IPS DF 6.9 (cell line): ENCODE measurements at regions not wholly inside any gene's neighbourhood (a gene's known extent, or its start where the extent isn't known, plus 50 kb on each side); places are given as distances from the start of the nearest gene placed in this dataset.
A peak's percentile ranks its signal among the peaks of the same experiment; 100 is the strongest.

Experiments used
- DNase-seq: peaks from one replicate; pipeline ENCODE4 v3.0.0-alpha.2; 2013; ENCODE audit warnings: low read depth, low spot score
- H3K27ac ChIP-seq: one replicate; pipeline ENCODE4 v1.5.1; 2013; ENCODE audit warnings: low read length, control low read depth
- H3K27me3 ChIP-seq: 2 replicates; pipeline ENCODE4 v1.6.1; 2013; ENCODE audit warnings: mild to moderate bottlenecking, low read length; ENCODE audit not compliant: control insufficient read depth, insufficient read depth
- H3K36me3 ChIP-seq: 2 replicates; pipeline ENCODE4 v1.6.1; 2013; ENCODE audit warnings: low read length; ENCODE audit not compliant: control insufficient read depth, insufficient read depth
- H3K4me1 ChIP-seq: 2 replicates; pipeline ENCODE4 v1.6.1; 2013; ENCODE audit warnings: low read length; ENCODE audit not compliant: control insufficient read depth, insufficient read depth
- H3K4me3 ChIP-seq: 2 replicates; pipeline ENCODE4 v1.5.1; 2013; ENCODE audit warnings: mild to moderate bottlenecking, low read length
- H3K9me3 ChIP-seq: 2 replicates; pipeline ENCODE4 v1.6.1; 2013; ENCODE audit warnings: low read length, inconsistent platforms; ENCODE audit not compliant: control insufficient read depth, insufficient read depth
- WGBS: extraction: QIAGEN DNeasy Blood & Tissue Kit; methylation state at CpG from one replicate; pipeline ENCODE4 v1.1.7; 2013; ENCODE audit warnings: mixed read lengths, missing lambda C conversion rate; ENCODE audit not compliant: insufficient read length, insufficient coverage; 5-methylcytosine and 5-hydroxymethylcytosine counted together

- no peaks in the 10 kb centered on the region for H3K27me3 ChIP-seq
- no peak overlapping the region for H3K4me3 ChIP-seq
- H3K4me1 ChIP-seq, result no peaks in the 10 kb centered on the region
- WGBS, result no CpG with 5 or more reads among the region's 1 CpG
- peak; percentile 2 for DNase-seq
- H3K9me3 ChIP-seq, result no peaks in the 10 kb centered on the region
- H3K36me3 ChIP-seq, result no peaks in the 10 kb centered on the region
- no peak overlapping the region for H3K27ac ChIP-seq
Measured at GRCh38 chr4:79042079-79042674, 102.9 kb upstream of the PAQR3 start.

GRCh38 chr4:79034544-79034943 is 95.3 kb upstream of the PAQR3 start:
- no peaks in the 10 kb centered on the region for H3K36me3 ChIP-seq
- H3K27me3 ChIP-seq, result no peaks in the 10 kb centered on the region
- no peaks in the 10 kb centered on the region for H3K9me3 ChIP-seq
- H3K4me1 ChIP-seq, result no peaks in the 10 kb centered on the region
- no peak overlapping the region for H3K4me3 ChIP-seq
- WGBS, result no CpG with 5 or more reads among the region's 2 CpGs
- no peak overlapping the region for H3K27ac ChIP-seq
- DNase-seq, result no peak

- Histone ChIP-seq H3K27ac (no peak overlapping the region), H3K4me1 (no peaks in the 10 kb centered on the region), H3K27me3 (no peaks in the 10 kb centered on the region), H3K4me3 (no peak overlapping the region), H3K36me3 (no peaks in the 10 kb centered on the region), H3K9me3 (no peaks in the 10 kb centered on the region)
- no peak for DNase-seq
- no CpG with 5 or more reads among the region's 1 CpG for WGBS
Measured at GRCh38 chr4:79030973-79031372, 91.7 kb upstream of the PAQR3 start.

GRCh38 chr4:79027656-79028055 is 88.4 kb upstream of the PAQR3 start:
- Histone ChIP-seq H3K27ac (no peak overlapping the region), H3K36me3 (no peaks in the 10 kb centered on the region), H3K4me3 (no peak overlapping the region), H3K27me3 (no peaks in the 10 kb centered on the region), H3K9me3 (no peaks in the 10 kb centered on the region), H3K4me1 (no peaks in the 10 kb centered on the region)
- DNase-seq, result no peak
- WGBS, result no CpG with 5 or more reads among the region's 4 CpGs

GRCh38 chr4:79025170-79025569 is 85.9 kb upstream of the PAQR3 start:
- H3K36me3 ChIP-seq, result no peaks in the 10 kb centered on the region
- no peak overlapping the region for H3K4me3 ChIP-seq
- WGBS, result no CpG with 5 or more reads among the region's 2 CpGs
- no peaks in the 10 kb centered on the region for H3K27me3 ChIP-seq
- DNase-seq, result no peak
- H3K4me1 ChIP-seq, result no peaks in the 10 kb centered on the region
- no peak overlapping the region for H3K27ac ChIP-seq
- no peaks in the 10 kb centered on the region for H3K9me3 ChIP-seq

- H3K27ac ChIP-seq, result no peak overlapping the region
- no peak overlapping the region for H3K4me3 ChIP-seq
- no CpG with 5 or more reads among the region's 8 CpGs for WGBS
- no peaks in the 10 kb centered on the region for H3K9me3 ChIP-seq
- H3K4me1 ChIP-seq, result no peaks in the 10 kb centered on the region
- H3K36me3 ChIP-seq, result no peaks in the 10 kb centered on the region
- H3K27me3 ChIP-seq, result no peaks in the 10 kb centered on the region
- no peak for DNase-seq
Measured at GRCh38 chr4:79023799-79024770, 84.8 kb upstream of the PAQR3 start.

GRCh38 chr4:79022529-79022928 is 83.3 kb upstream of the PAQR3 start:
- H3K4me3 ChIP-seq, result no peak overlapping the region
- no peak for DNase-seq

GRCh38 chr4:79017481-79017880 is 78.2 kb upstream of the PAQR3 start:
- no peak overlapping the region for H3K4me3 ChIP-seq
- H3K9me3 ChIP-seq, result no peaks in the 10 kb centered on the region
- WGBS, result no CpG with 5 or more reads among the region's 1 CpG
- DNase-seq, result no peak
- H3K27me3 ChIP-seq, result no peaks in the 10 kb centered on the region
- no peak overlapping the region for H3K27ac ChIP-seq
- H3K36me3 ChIP-seq, result no peaks in the 10 kb centered on the region
- H3K4me1 ChIP-seq, result no peaks in the 10 kb centered on the region

More at GRCh38 chr4:79022529-79022928, 83.3 kb upstream of the PAQR3 start:
- Histone ChIP-seq H3K9me3 (no peaks in the 10 kb centered on the region), H3K27ac (no peak overlapping the region), H3K4me1 (no peaks in the 10 kb centered on the region), H3K36me3 (no peaks in the 10 kb centered on the region), H3K27me3 (no peaks in the 10 kb centered on the region)
- WGBS, result no CpG with 5 or more reads among the region's 9 CpGs

GRCh38 chr4:79016878-79017277 is 77.6 kb upstream of the PAQR3 start:
- H3K27ac ChIP-seq, result no peak overlapping the region
- no CpG with 5 or more reads among the region's 3 CpGs for WGBS

GRCh38 chr4:79015411-79015810 is 76.2 kb upstream of the PAQR3 start:
- DNase-seq, result no peak
- no CpG with 5 or more reads among the region's 2 CpGs for WGBS
- Histone ChIP-seq H3K27ac (no peak overlapping the region), H3K9me3 (no peaks in the 10 kb centered on the region), H3K27me3 (no peaks in the 10 kb centered on the region), H3K4me3 (no peak overlapping the region), H3K36me3 (no peaks in the 10 kb centered on the region), H3K4me1 (no peaks in the 10 kb centered on the region)

More at GRCh38 chr4:79016878-79017277, 77.6 kb upstream of the PAQR3 start:
- Histone ChIP-seq H3K36me3 (no peaks in the 10 kb centered on the region), H3K4me3 (no peak overlapping the region), H3K27me3 (no peaks in the 10 kb centered on the region), H3K9me3 (no peaks in the 10 kb centered on the region), H3K4me1 (no peaks in the 10 kb centered on the region)
- no peak for DNase-seq
